ENCODE measurements at regions not wholly inside any gene's neighbourhood (a gene's known extent, or its start where the extent isn't known, plus 50 kb on each side); places are given as distances from the start of the nearest gene placed in this dataset.
"Not testable (repeated sequence)": the region's sequence is repeated elsewhere in the genome, so short reads cannot be mapped to it uniquely, and the experiment has no call there.

DNA sequence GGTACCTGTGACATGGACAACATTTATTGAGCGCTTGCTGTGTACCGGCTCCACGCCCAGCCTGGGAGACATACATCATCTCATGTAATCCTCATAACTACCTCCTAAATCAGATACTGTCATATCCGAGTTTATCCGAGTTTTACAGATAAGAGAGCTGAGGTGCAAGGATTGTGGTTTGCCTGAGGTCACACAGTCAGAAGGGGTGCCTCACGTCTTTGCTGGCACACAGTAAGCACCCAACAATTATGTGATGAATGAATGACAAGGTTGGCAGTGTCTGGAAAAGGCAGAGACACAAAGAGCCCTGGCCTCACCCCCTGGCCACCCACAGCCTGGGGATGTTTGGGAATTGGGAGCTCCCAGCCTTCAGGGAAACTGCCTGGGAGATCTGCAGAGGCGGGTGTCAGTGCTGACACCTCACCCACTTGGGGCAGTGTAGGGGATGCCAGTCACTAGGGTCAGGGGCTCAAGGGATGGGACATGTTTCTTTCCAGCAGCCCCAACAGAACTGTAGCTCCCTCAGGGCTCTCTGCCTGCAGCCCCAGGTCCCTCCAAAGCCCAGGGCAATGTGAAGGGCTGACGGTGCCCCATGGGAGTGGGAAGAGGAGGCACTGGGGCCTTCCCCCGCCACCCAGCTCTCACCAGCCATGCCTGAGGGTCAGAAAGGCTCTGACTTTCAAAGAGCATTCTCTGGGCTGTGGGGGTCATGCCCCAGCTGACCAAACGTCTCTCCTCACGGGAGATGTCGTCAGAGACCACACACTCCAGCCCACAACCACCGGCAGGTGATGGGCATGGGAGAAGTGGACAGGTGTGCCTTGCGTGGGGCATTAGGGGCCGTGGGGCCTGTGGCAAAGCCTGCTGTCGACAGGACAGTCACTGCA is 157.5 kb downstream of the ZFP36L2 start:
- DNase-seq, result no peak

- DNase-seq, result no peak
Measured at GRCh38 chr2:43068041-43068533, 158.3 kb downstream of the ZFP36L2 start.

DNA sequence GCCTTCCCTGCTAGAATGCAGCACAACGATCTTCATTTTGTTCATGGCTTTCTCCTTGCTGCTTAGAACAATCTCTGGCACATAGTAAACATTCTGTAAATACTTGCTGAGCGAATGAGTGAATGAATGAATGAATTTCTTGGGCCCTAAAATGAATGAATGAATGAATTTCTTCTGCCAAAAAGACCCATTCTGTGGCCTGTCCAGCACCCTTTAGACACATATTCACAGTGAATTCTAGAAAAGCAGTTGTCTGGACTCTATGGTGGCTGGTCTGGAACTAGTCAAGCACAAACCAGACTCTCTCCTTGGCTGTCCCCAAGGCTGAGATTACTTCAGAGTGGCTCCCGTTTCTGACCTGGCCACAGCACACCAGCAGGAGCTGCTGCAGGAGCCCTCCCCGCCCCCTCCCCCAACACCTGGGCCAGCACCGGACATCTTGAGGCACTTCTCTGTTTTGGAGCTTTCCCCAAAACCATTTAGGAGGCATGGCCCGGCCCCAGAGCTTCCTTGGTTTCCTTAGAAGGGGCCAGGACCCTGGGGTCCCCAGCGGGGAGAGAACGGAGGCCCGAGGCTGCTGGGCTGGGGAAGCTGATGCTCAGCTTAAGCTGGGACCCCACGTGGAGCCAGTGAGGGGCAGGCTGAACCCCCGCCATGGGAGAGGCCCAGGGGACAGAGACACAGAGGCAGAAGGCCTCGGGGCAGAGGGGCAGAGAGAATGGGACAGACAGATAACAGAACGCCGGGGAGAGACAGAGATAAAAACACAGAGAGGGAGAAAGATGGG is 159.0 kb downstream of the ZFP36L2 start:
- no peak for DNase-seq

DNA sequence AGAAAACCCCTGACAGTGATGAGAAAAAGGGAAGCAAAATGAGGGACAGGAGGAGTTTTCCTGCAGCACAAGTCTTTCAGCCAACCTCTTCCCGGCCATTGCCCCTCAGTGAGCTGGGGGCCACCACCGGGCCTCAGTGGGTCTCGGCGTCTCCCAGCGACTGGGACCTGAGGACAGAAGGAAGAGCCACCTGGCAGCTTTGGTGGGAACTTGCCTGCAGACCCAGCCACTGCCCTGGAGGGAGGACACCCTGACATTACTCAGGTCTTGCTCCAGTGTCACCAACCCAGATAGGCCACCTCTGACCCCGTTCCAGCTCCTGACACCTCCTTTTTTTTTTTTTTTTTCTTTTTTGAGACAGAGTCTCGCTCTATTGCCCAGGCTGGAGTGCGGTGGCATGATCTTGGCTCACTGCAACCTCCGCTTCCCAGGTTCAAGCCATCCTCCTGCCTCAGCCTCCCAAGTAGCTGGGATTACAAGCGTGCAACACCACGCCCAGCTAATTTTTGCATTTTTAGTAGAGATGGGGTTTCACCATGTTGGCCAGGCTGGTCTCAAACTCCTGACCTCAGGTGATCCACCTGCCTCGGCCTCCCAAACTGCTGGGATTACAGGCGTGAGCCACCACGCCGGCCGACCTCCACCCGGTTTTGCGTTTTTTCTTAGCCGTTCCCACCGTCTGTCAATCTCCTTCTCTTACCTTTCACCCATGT is 159.7 kb downstream of the ZFP36L2 start:
- DNase-seq, result not testable (repeated sequence)

DNA sequence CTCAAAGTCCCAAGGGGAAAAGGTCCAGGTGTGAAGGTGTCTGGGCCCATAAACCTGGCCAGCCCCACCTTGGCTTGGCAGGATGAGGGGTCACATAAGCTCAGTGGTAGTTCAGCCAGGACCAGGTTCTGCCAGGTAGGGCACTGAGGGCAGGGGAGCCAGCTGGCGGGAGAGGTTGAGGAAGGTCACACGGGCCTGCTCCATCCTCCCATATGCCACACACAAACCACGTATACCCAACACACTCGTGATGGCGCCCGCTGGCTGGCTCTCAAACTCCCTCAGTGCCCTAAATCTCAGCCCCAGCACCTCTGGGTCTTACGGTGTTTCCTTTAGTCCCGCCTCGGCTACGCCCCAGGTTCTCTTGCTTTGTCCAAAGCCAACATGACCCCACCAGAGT is 160.5 kb downstream of the ZFP36L2 start:
- DNase-seq, result no peak

GRCh38 chr2:43065036-43065435 is 161.4 kb downstream of the ZFP36L2 start:
- DNase-seq, result no peak

GRCh38 chr2:43063096-43063495 is 163.3 kb downstream of the ZFP36L2 start:
- DNase-seq, result not testable (repeated sequence)

DNA sequence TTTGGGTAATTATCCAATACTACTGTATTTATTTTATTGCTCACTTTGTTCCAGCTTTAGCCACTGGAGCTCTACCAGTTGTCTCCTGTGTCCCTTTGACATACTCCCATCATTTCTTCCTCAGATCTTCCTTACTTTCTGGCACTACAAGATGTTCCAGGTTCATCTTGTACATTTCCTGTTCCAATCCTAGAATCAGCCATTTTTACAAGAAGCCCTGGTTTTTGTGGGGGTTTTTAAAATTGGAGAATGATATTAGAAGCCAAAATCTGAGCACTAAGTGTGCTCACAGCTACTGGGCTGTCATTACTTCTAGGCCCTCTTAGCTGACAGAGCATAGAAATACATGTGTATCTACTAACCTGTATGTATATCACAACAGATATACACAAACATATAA is 164.3 kb downstream of the ZFP36L2 start:
- no peak for DNase-seq

DNA sequence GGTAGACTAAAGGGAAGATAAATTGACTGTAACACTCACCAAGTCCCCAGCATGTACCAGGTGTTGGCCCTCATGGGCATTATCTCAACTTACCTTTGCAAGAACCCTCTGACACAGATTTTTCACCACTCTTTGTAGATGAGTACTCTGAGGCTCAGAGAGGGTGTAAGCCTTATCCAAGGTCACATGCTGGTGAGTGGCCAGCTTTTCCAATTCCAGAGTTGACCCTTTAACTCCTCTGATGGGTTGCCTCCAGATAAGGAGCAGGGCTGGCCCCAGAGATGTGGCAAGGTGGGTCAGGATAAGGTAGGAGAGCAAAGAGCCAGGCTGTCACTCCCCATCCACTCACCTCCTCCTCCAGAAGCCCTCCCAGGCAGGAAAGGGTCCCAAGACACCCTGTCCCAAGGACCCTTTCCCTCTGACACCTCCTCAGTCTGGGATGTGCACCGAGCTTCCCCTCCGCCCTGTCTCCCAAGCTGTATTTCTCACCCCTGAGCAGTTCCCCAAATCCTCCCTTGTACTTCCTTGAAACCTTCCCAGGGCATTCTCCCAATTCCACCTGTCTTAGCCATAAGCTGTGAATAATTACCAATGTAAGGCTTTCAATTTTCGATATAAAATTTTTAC is 165.9 kb downstream of the ZFP36L2 start:
- no peak for DNase-seq

GRCh38 chr2:43059183-43059897 is 167.1 kb downstream of the ZFP36L2 start:
- peak; percentile 98 for DNase-seq

- DNase-seq, result no peak
Measured at GRCh38 chr2:43058726-43059110, 167.7 kb downstream of the ZFP36L2 start.

DNA sequence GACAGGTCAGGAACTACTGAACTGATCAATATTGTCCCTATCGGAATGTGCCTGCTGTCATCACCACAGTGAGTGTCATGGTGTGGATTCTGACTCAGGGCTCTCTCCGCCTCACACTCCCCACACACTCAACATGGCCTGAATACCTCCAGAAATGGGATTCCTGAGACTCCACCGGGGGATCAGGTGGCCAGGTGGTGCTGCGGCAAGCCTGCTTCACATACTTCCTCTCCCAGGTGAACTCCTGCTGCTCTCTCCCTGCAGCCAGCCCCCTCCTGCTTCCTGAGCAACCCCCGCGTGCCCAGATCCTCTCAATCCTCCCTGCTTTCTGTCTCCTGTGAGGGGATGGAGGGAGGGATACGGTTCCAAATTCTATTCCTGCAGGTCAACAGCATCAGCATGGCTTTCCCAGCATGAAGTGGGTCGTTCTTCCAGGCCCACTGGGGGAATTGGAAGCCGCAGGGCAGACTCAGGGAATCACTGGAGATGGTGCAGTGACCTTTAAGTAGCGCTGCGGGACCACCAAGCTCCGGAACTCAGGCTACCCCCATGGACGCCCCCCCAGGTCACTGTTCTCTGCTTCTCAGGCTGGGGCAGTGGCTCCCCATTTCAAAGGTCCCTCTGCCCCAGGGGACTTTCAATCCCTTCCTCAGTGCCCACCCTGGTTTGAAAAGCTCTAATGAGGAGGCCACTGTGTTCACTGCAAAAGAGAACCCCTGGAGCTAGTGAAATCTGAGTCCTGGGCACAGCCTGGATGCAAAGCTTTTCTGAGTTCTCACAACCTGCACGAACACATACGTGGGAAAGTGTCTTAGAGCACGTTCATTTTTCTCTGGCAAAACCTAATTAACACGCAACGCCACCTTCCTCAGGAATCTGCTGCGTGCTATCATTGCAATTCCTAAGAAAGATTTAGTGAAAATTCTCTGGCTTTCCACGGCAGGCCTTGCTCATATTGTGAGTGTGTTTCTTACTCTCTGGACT is 168.4 kb downstream of the ZFP36L2 start:
- no peak for DNase-seq

- DNase-seq, result no peak
Measured at GRCh38 chr2:43057026-43057741, 169.2 kb downstream of the ZFP36L2 start.

- no peak for DNase-seq
Measured at GRCh38 chr2:43055985-43056384, 170.4 kb downstream of the ZFP36L2 start.

DNA sequence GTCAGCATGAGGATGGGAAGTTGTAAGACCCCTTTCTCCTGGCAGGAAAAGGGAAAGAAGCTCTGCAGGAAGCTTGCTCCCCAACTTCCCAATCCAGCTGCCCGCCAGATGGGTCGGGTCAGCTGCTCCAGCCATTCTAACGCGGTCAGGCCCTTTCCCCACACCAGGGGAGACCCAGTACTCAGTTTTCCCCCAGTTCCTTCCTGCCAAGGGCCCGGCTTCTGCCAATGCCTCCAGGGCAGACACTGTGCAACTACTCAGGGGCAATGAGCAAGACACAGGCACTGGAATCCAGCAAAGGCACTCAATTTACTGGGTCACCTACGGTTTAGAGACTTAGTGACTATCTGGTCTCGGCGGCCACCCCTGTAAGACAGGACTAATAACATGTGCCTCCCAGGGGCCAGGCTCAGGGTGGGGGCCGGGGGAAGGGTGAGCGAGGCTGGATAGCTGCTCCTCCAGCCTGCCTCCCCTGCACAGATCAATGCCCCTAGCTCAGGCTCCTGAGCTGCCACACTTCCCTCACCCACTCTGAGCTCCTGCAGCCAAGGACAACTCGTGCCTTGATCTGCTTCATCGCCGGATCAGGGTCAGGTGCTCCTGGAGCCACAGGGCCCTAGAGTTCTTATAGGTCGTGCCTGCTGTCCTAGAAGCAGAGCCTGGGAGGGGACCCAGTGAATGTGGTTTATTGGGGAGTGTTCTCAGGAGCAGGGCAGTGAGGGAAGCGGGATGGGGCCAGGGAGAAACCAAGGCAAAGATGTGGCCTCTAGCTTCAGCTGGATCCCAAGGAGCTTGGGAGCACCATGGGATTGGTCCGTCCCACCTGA is 171.1 kb downstream of the ZFP36L2 start:
- no peak for DNase-seq

DNA sequence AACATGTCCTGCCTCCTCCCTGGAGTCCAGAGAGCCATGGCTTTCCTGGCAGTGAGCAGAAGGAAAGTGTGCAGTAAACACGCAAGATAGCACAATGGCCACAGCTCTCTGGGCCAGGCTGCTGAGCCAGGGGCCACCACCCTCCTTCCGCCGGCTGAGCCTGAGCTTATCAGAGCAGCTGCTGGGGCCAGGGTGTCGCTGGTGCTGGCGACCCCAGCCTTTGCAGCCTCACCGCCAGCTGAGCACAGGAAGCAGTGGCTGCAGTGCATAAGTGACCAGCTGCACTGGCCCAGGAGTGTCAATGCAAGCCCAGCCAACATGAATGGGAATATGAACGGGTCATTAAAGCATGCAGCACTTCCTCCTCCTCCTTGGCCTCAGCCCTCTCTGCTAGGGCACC is 172.0 kb downstream of the ZFP36L2 start:
- DNase-seq, result no peak

GRCh38 chr2:43052944-43053306 is 173.5 kb downstream of the ZFP36L2 start:
- no peak for DNase-seq

GRCh38 chr2:43052204-43052943 is 174.0 kb downstream of the ZFP36L2 start:
- DNase-seq, result no peak

DNA sequence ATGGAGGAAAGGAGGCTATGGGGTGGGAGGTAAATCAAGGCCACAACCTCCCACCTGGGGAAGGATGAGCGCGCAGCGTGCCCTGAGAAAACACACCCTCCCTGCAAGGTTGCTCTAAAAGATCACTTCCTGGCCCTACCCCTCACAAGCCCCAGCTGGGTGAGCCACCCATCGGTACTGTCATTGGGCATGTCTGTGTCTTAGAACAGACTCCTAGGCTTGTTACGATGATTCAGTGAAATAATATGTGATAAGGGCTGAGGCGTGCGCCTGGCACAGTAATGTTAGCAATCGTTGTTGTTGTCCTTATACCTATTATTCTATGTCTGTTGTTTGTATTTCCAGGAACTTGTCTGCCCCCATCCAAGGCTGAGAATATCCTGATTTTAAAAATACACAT is 175.1 kb downstream of the ZFP36L2 start:
- peak; percentile 54 for DNase-seq
